SK-N-MC (cell line): ENCODE measurements at regions not wholly inside any gene's neighbourhood (a gene's known extent, or its start where the extent isn't known, plus 50 kb on each side); places are given as distances from the start of the nearest gene placed in this dataset.

Experiments
- EZH2 ChIP-seq: fragments of 200-600 bp; sonication (generic); IDR thresholded peaks from one replicate; pipeline ENCODE4 v1.6.1; 2017; ENCODE audit warnings: antibody characterized with exemption
- POLR2AphosphoS5 ChIP-seq: IDR thresholded peaks from 2 replicates; pipeline ENCODE4 v1.6.1; 2012; ENCODE audit warnings: mild to moderate bottlenecking, low read depth, low read length, borderline replicate concordance

DNA sequence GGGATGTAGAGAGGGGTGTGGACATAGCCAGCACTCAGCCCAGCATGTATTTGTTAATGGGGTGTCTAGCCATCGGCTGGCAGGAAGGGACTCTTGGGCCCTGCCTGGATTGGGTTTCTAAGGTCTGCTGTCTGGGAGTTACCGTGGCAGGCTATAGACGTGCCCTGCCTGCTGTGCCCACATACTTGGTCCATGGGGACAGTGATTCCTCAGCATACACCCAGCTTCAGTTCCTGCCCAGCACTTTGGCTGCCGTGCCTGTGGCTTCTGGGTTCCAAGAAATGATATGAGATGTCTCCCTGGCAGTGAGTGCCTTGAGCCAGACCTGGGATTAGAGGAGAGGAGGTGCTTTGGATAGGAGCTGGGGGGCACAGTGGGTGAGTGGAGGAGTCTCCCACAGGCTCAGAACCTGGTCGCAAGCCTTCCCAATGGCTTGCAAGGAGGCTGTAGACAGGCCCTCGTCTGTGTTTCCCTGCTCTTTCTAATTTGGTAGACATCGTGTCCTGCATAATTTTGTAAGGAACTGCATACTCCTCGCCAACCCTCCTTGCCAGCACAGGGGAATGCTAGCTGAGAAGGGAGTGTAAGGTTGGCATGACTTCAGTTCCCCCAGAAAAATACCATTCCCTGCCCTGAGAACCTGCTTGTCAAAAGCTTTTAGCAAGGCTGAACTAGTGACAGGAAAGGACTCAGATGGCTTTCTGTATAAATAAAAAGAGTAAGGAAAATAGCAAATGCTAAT is 287.9 kb downstream of the ZSWIM6 start:
- no peak for TF ChIP-seq POLR2AphosphoS5
- no peak for TF ChIP-seq EZH2
